HG03108 (cell line): ENCODE measurements at regions not wholly inside any gene's neighbourhood (a gene's known extent, or its start where the extent isn't known, plus 50 kb on each side); places are given as distances from the start of the nearest gene placed in this dataset.

Experiments
- ATAC-seq: cut with Tn5 transposase; IDR thresholded peaks from one replicate; pipeline ENCODE4 v1.9.1; 2021; ENCODE audit warnings: moderate library complexity; ENCODE audit not compliant: unreplicated experiment

- no peak for ATAC-seq
Measured at GRCh38 chr13:44271473-44271872, 102.2 kb upstream of the SERP2 start.

- no peak for ATAC-seq
Measured at GRCh38 chr13:44271915-44272341, 101.7 kb upstream of the SERP2 start.

GRCh38 chr13:44272692-44273091 is 100.9 kb upstream of the SERP2 start:
- ATAC-seq: no peak

GRCh38 chr13:44273216-44273615 is 100.4 kb upstream of the SERP2 start:
- ATAC-seq: no peak

- peak; percentile 84 for ATAC-seq
Measured at GRCh38 chr13:44273991-44274770, 99.4 kb upstream of the SERP2 start.

GRCh38 chr13:44274771-44275205 is 98.8 kb upstream of the SERP2 start:
- ATAC-seq: no peak

- ATAC-seq: no peak
Measured at GRCh38 chr13:44275381-44275780, 98.2 kb upstream of the SERP2 start.

- ATAC-seq: no peak
Measured at GRCh38 chr13:44276061-44276460, 97.6 kb upstream of the SERP2 start.

- ATAC-seq: no peak
Measured at GRCh38 chr13:44277459-44277858, 96.2 kb upstream of the SERP2 start.

- no peak for ATAC-seq
Measured at GRCh38 chr13:44278166-44278565, 95.5 kb upstream of the SERP2 start.

- ATAC-seq: no peak
Measured at GRCh38 chr13:44280456-44280855, 93.2 kb upstream of the SERP2 start.

GRCh38 chr13:44281252-44282000 is 92.2 kb upstream of the SERP2 start:
- ATAC-seq: no peak

- ATAC-seq: no peak
Measured at GRCh38 chr13:44283600-44283999, 90.0 kb upstream of the SERP2 start.

GRCh38 chr13:44287958-44288357 is 85.7 kb upstream of the SERP2 start:
- ATAC-seq: no peak

GRCh38 chr13:44292545-44292944 is 81.1 kb upstream of the SERP2 start:
- ATAC-seq: no peak

GRCh38 chr13:44293374-44293773 is 80.2 kb upstream of the SERP2 start:
- no peak for ATAC-seq

GRCh38 chr13:44293908-44294735 is 79.5 kb upstream of the SERP2 start:
- ATAC-seq: no peak

GRCh38 chr13:44294876-44295275 is 78.7 kb upstream of the SERP2 start:
- no peak for ATAC-seq

- ATAC-seq: no peak
Measured at GRCh38 chr13:44296856-44297255, 76.8 kb upstream of the SERP2 start.

GRCh38 chr13:44298314-44298713 is 75.3 kb upstream of the SERP2 start:
- ATAC-seq: no peak

GRCh38 chr13:44299152-44299943 is 74.3 kb upstream of the SERP2 start:
- ATAC-seq: no peak
